Large intestine (tissue), 3 donors: ENCODE measurements at regions not wholly inside any gene's neighbourhood (a gene's known extent, or its start where the extent isn't known, plus 50 kb on each side); places are given as distances from the start of the nearest gene placed in this dataset.
A peak's percentile ranks its signal among the peaks of the same experiment; 100 is the strongest.

Experiments
- DNase-seq, 2 donors: peaks; one replicate each; pipeline versions ENCODE4 v3.0.0 to v3.0.0-alpha.2; 2013
- H3K27ac ChIP-seq: one replicate; pipeline ENCODE4 v1.5.1; 2013; ENCODE audit warnings: low read length
- H3K27me3 ChIP-seq: 2 replicates; pipeline ENCODE4 v1.6.1; 2013; ENCODE audit warnings: low read length; ENCODE audit not compliant: control insufficient read depth, insufficient read depth
- H3K36me3 ChIP-seq: 2 replicates; pipeline ENCODE4 v1.6.1; 2013; ENCODE audit warnings: low read length; ENCODE audit not compliant: control insufficient read depth, insufficient read depth
- H3K4me1 ChIP-seq: one replicate; pipeline ENCODE4 v1.6.1; 2013; ENCODE audit warnings: low read length; ENCODE audit not compliant: control insufficient read depth, insufficient read depth
- H3K4me3 ChIP-seq: one replicate; pipeline ENCODE4 v1.5.1; 2013; ENCODE audit warnings: low read length
- H3K9me3 ChIP-seq: one replicate; pipeline ENCODE4 v1.6.1; 2013; ENCODE audit warnings: mild to moderate bottlenecking, low read depth, low read length, moderate library complexity; ENCODE audit not compliant: control insufficient read depth
- WGBS: methylation state at CpG from one replicate; pipeline ENCODE4 v1.1.5; 2013; ENCODE audit warnings: low lambda C conversion rate; ENCODE audit not compliant: insufficient coverage; 5-methylcytosine and 5-hydroxymethylcytosine counted together

GRCh38 chr17:12287953-12288352, 267.3 kb downstream of the MAP2K4 start:
- Histone ChIP-seq H3K36me3 (no peaks in the 10 kb centered on the region), H3K4me1 (no peaks in the 10 kb centered on the region), H3K27me3 (no peaks in the 10 kb centered on the region), H3K27ac (no peak overlapping the region), H3K9me3 (peaks cover 4% of the 10 kb centered on the region), H3K4me3 (no peak overlapping the region)
- WGBS: 0% methylated on average over 1 of the region's 2 CpGs
- no peak for DNase-seq

GRCh38 chr17:12290207-12290606, 269.5 kb downstream of the MAP2K4 start:
- Histone ChIP-seq H3K9me3 (peaks cover 4% of the 10 kb centered on the region), H3K4me1 (no peaks in the 10 kb centered on the region), H3K4me3 (no peak overlapping the region), H3K27me3 (no peaks in the 10 kb centered on the region), H3K27ac (no peak overlapping the region), H3K36me3 (no peaks in the 10 kb centered on the region)
- 67% methylated on average over 4 of the region's 6 CpGs for WGBS
- DNase-seq: no peak

GRCh38 chr17:12296209-12296625, 275.5 kb downstream of the MAP2K4 start:
- DNase-seq: no peak
- no peaks in the 10 kb centered on the region for H3K27me3 ChIP-seq
- no peaks in the 10 kb centered on the region for H3K9me3 ChIP-seq
- whole genome bisulfite sequencing: 80% methylated on average over 1 of the region's 5 CpGs
- no peaks in the 10 kb centered on the region for H3K4me1 ChIP-seq
- H3K27ac ChIP-seq: no peak overlapping the region
- no peaks in the 10 kb centered on the region for H3K36me3 ChIP-seq
- H3K4me3 ChIP-seq: no peak overlapping the region

GRCh38 chr17:12301551-12301950, 280.9 kb downstream of the MAP2K4 start:
- H3K27me3 ChIP-seq: no peaks in the 10 kb centered on the region
- no peaks in the 10 kb centered on the region for H3K4me1 ChIP-seq
- H3K9me3 ChIP-seq: no peaks in the 10 kb centered on the region
- WGBS: 93% methylated on average over 4 of the region's 4 CpGs
- no peak overlapping the region for H3K4me3 ChIP-seq
- no peaks in the 10 kb centered on the region for H3K36me3 ChIP-seq
- H3K27ac ChIP-seq: no peak overlapping the region
- no peak for DNase-seq

- DNase-seq: no peak
- H3K9me3 ChIP-seq: no peaks in the 10 kb centered on the region
- H3K4me3 ChIP-seq: no peak overlapping the region
- 50% methylated on average over 1 of the region's 3 CpGs for WGBS
- no peaks in the 10 kb centered on the region for H3K27me3 ChIP-seq
- H3K36me3 ChIP-seq: no peaks in the 10 kb centered on the region
- H3K27ac ChIP-seq: no peak overlapping the region
- H3K4me1 ChIP-seq: no peaks in the 10 kb centered on the region
These were observed 282.0 kb downstream of the MAP2K4 start for GRCh38 chr17:12302711-12303110.

GRCh38 chr17:12310811-12311210, 290.1 kb downstream of the MAP2K4 start:
- H3K4me1 ChIP-seq: no peaks in the 10 kb centered on the region
- H3K4me3 ChIP-seq: no peak overlapping the region
- DNase-seq: no peak
- no peak overlapping the region for H3K27ac ChIP-seq
- no peaks in the 10 kb centered on the region for H3K27me3 ChIP-seq
- WGBS: no CpG with 5 or more reads among the region's 1 CpG
- H3K9me3 ChIP-seq: no peaks in the 10 kb centered on the region
- H3K36me3 ChIP-seq: no peaks in the 10 kb centered on the region

- Histone ChIP-seq H3K36me3 (no peaks in the 10 kb centered on the region), H3K27ac (no peak overlapping the region), H3K4me1 (no peaks in the 10 kb centered on the region), H3K4me3 (no peak overlapping the region), H3K27me3 (no peaks in the 10 kb centered on the region), H3K9me3 (no peaks in the 10 kb centered on the region)
- DNase-seq: no peak
These were observed 292.0 kb downstream of the MAP2K4 start for GRCh38 chr17:12312692-12313091.

- 100% methylated on average over 1 of the region's 1 CpG for WGBS
- no peaks in the 10 kb centered on the region for H3K27me3 ChIP-seq
- no peak for DNase-seq
- no peak overlapping the region for H3K4me3 ChIP-seq
- no peak overlapping the region for H3K27ac ChIP-seq
- no peaks in the 10 kb centered on the region for H3K9me3 ChIP-seq
- no peaks in the 10 kb centered on the region for H3K4me1 ChIP-seq
- no peaks in the 10 kb centered on the region for H3K36me3 ChIP-seq
These were observed 293.1 kb downstream of the MAP2K4 start for GRCh38 chr17:12313786-12314185.

- H3K36me3 ChIP-seq: no peaks in the 10 kb centered on the region
- H3K4me1 ChIP-seq: no peaks in the 10 kb centered on the region
- no peak overlapping the region for H3K27ac ChIP-seq
- DNase-seq: no peak
- H3K9me3 ChIP-seq: no peaks in the 10 kb centered on the region
- no peak overlapping the region for H3K4me3 ChIP-seq
- whole genome bisulfite sequencing: no CpG with 5 or more reads among the region's 1 CpG
- H3K27me3 ChIP-seq: no peaks in the 10 kb centered on the region
These were observed 295.3 kb downstream of the MAP2K4 start for GRCh38 chr17:12316021-12316420.

- Histone ChIP-seq H3K9me3 (no peaks in the 10 kb centered on the region), H3K27me3 (no peaks in the 10 kb centered on the region), H3K27ac (no peak overlapping the region), H3K36me3 (no peaks in the 10 kb centered on the region), H3K4me3 (no peak overlapping the region), H3K4me1 (no peaks in the 10 kb centered on the region)
- 74% methylated on average over 3 of the region's 9 CpGs for WGBS
- DNase-seq: peak in 1 of 2 donors; percentile 6
These were observed 298.0 kb downstream of the MAP2K4 start for GRCh38 chr17:12318571-12319266.

- WGBS: no CpG with 5 or more reads among the region's 4 CpGs
- Histone ChIP-seq H3K4me1 (no peaks in the 10 kb centered on the region), H3K27me3 (no peaks in the 10 kb centered on the region), H3K4me3 (no peak overlapping the region), H3K27ac (no peak overlapping the region), H3K36me3 (no peaks in the 10 kb centered on the region), H3K9me3 (no peaks in the 10 kb centered on the region)
- no peak for DNase-seq
These were observed 299.6 kb downstream of the MAP2K4 start for GRCh38 chr17:12320286-12320685.
